Fibroblast of villous mesenchyme (primary cell): ENCODE measurements at regions not wholly inside any gene's neighbourhood (a gene's known extent, or its start where the extent isn't known, plus 50 kb on each side); places are given as distances from the start of the nearest gene placed in this dataset.
"Not testable (repeated sequence)": the region's sequence is repeated elsewhere in the genome, so short reads cannot be mapped to it uniquely, and the experiment has no call there.

Experiments used
- DNase-seq: peaks from one replicate; pipeline ENCODE4 v3.0.0-alpha.2; 2010; ENCODE audit warnings: low read depth
- H3K4me3 ChIP-seq: 2 replicates; pipeline ENCODE4 v1.5.1; 2011; ENCODE audit warnings: low read depth, mild to moderate bottlenecking, low read length
- CTCF ChIP-seq: IDR thresholded peaks from 2 replicates; pipeline ENCODE4 v1.5.1; 2012; ENCODE audit warnings: low read depth, mild to moderate bottlenecking, low read length; ENCODE audit not compliant: insufficient read depth

GRCh38 chr6:131336596-131336995, 201.3 kb downstream of the AKAP7 start:
- TF ChIP-seq CTCF, result no peak
- no peak overlapping the region for H3K4me3 ChIP-seq
- no peak for DNase-seq

- not testable (repeated sequence) for DNase-seq, H3K4me3 ChIP-seq
Measured at GRCh38 chr6:131346896-131347295, 211.6 kb downstream of the AKAP7 start.

- DNase-seq, result no peak
- TF ChIP-seq CTCF, result no peak
- no peak overlapping the region for H3K4me3 ChIP-seq
Measured at GRCh38 chr6:131348572-131348971, 213.3 kb downstream of the AKAP7 start.

GRCh38 chr6:131349199-131349598, 213.9 kb downstream of the AKAP7 start:
- no peak for TF ChIP-seq CTCF
- no peak for DNase-seq

DNA sequence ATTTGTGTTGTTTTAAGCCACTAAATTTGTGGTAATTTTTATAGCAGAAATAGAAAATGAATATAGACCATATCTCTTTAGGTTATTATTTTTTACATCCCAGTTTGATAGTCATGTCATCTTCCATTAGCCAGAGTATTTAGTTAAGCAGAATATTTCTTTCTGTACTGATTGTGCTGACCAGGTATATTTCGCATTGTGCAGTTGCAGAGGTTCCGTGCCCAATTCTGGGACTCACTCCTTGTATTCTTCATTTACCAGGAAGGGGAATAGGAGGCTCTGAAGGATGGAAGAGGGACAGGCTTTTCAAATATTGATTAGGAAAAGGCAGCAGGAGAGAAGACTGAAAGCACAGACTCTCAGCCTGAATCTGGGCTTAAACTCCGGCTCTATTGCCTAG, 217.8 kb downstream of the AKAP7 start:
- H3K4me3 ChIP-seq, result no peak overlapping the region
- no peak for DNase-seq
- TF ChIP-seq CTCF, result no peak

More at GRCh38 chr6:131349199-131349598, 213.9 kb downstream of the AKAP7 start:
- no peak overlapping the region for H3K4me3 ChIP-seq

DNA sequence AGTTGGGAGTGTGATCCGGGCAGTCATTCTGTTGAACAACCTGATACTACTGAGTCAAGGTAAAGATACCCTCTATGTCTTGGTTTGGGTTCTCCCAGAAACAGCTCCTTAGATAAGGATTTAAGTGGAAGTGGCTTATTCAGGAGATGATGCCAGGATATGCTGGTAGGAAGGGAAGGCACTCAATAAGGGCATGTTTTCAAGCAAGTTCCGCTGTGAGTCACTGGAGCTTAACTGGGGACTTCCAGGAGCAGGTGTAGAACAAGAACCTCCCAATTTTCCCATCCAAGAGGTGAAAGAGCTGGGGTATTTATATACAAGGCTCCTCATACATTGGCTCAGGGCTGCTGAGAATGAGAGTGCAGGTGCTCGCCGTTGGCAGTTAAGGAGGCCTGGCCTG, 218.6 kb downstream of the AKAP7 start:
- H3K4me3 ChIP-seq, result no peak overlapping the region
- no peak for DNase-seq

DNA sequence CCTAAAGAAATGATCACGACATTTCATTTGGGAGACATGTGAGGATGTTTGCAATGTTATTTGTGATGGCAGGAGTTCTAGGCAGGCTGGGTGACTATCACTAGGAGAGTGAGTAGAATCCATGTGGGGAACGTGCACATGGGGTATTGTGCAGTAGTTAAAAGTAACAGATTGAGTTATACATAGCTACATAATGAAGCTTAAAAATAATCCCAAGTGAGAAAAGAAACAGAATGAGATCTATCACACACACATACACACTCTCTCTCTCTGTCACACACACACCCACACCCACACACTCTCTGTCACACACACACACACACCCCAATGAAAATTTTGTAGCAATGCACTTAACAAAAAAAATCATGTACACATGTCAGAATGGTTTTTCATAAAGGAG, 218.7 kb upstream of the ARG1 start:
- no peak for TF ChIP-seq CTCF
- H3K4me3 ChIP-seq, result no peak overlapping the region
- no peak for DNase-seq

More for the DNA sequence above, 218.6 kb downstream of the AKAP7 start:
- TF ChIP-seq CTCF, result no peak

GRCh38 chr6:131356161-131356560, 216.9 kb upstream of the ARG1 start:
- TF ChIP-seq CTCF, result no peak
- no peak for DNase-seq

More at GRCh38 chr6:131356161-131356560, 216.9 kb upstream of the ARG1 start:
- H3K4me3 ChIP-seq, result no peak overlapping the region
